A549 (cell line): ENCODE measurements at regions not wholly inside any gene's neighbourhood (a gene's known extent, or its start where the extent isn't known, plus 50 kb on each side); places are given as distances from the start of the nearest gene placed in this dataset.

Experiments used
- ATAC-seq, 2 experiments: fragments of 200-7000 bp in 1 of 2; fragments of >200 bp in 1 of 2; cut with Nextera tagmentation in 1 of 2; cut with Tn5 transposase in 1 of 2; 3 replicates each; pipeline versions ENCODE4 v1.8.0 to v1.9.1; 2018 to 2020; ENCODE audit warnings: mild to moderate bottlenecking in 1 of 2, moderate library complexity in 1 of 2
- CTCF ChIA-PET: fragments of 300-600 bp; sonication (Branson Sonifier 250); formaldehyde crosslinking; extraction: SDS; loops from one replicate; lab custom pipeline; 2021; ENCODE audit warnings: antibody characterized with exemption, inconsistent platforms; lab: Yijun Ruan, JAX
- POLR2A ChIA-PET: fragments of 350-600 bp; formaldehyde crosslinking; extraction: SDS; loops from one replicate; lab custom pipeline; 2021; ENCODE audit warnings: antibody characterized with exemption, inconsistent platforms; lab: Yijun Ruan, JAX
- DNase-seq, 2 experiments: peaks; one replicate each; pipeline versions ENCODE4 v3.0.0 to v3.0.0-alpha.2; 2011 to 2016; ENCODE audit warnings: low read depth in 1 of 2, low spot score in 1 of 2
- FAIRE-seq: peaks from 2 replicates; lab custom pipeline; 2011; peaks lifted over from hg19 to GRCh38; lab: Jason Lieb, UNC
- H3K27ac ChIP-seq, 2 experiments: fragments of >200 bp; sonication (Bioruptor Twin); formaldehyde crosslinking; 3 replicates each; pipeline ENCODE4 v1.5.1; 2016 to 2017
- H3K4me1 ChIP-seq: fragments of >200 bp; sonication (Bioruptor Twin); formaldehyde crosslinking; 3 replicates; pipeline ENCODE4 v1.6.1; 2016
- H3K4me2 ChIP-seq: fragments of >200 bp; sonication (Bioruptor Twin); formaldehyde crosslinking; 3 replicates; pipeline ENCODE4 v1.6.1; 2016
- H3K4me3 ChIP-seq: fragments of >200 bp; sonication (Bioruptor Twin); formaldehyde crosslinking; 3 replicates; pipeline ENCODE4 v1.5.1; 2016
- H3K9me3 ChIP-seq: fragments of >200 bp; sonication (Bioruptor Twin); formaldehyde crosslinking; 3 replicates; pipeline ENCODE4 v1.6.1; 2016
- BHLHE40 ChIP-seq: IDR thresholded peaks from 2 replicates; pipeline ENCODE4 v1.6.1; 2012; ENCODE audit warnings: low read depth, low read length, inconsistent platforms
- CHD2 ChIP-seq: fragments of 150-350 bp; IDR thresholded peaks from 2 replicates; pipeline ENCODE4 v1.6.1; 2014; ENCODE audit warnings: low read length; ENCODE audit not compliant: partially characterized antibody
- CHD4 ChIP-seq: fragments of 200-600 bp; sonication (generic); IDR thresholded peaks from 2 replicates; pipeline ENCODE4 v1.6.1; 2016; ENCODE audit warnings: antibody characterized with exemption, mild to moderate bottlenecking, borderline replicate concordance
- ESRRA ChIP-seq: fragments of 150-350 bp; IDR thresholded peaks from 2 replicates; pipeline ENCODE4 v1.6.1; 2014; ENCODE audit warnings: mild to moderate bottlenecking, low read length, borderline replicate concordance
- FOSB ChIP-seq: fragments of 250-450 bp; sonication (Bioruptor Pico); IDR thresholded peaks from 2 replicates; pipeline ENCODE4 v1.5.0; 2020; ENCODE audit warnings: mild to moderate bottlenecking, moderate library complexity
- FOSL2 ChIP-seq, 2 experiments: fragments of 450-650 bp in 1 of 2; fragments of >200 bp in 1 of 2; sonication (Bioruptor Twin) in 1 of 2; formaldehyde crosslinking; IDR thresholded peaks; 2 replicates each; pipeline versions ENCODE4 v1.5.0 to v1.6.1; 2016 to 2020; ENCODE audit warnings: mild to moderate bottlenecking in 1 of 2, moderate library complexity in 1 of 2
- FOXS1 ChIP-seq: fragments of 250-450 bp; sonication (Bioruptor Pico); IDR thresholded peaks from 2 replicates; pipeline ENCODE4 v1.5.0; 2020; ENCODE audit warnings: mild to moderate bottlenecking, moderate library complexity
- GATA3 ChIP-seq: IDR thresholded peaks from 2 replicates; pipeline ENCODE4 v1.6.1; 2012; ENCODE audit warnings: borderline replicate concordance
- HEYL ChIP-seq: fragments of 250-450 bp; sonication (Bioruptor Pico); IDR thresholded peaks from 2 replicates; pipeline ENCODE4 v1.8.0; 2021; ENCODE audit warnings: mild to moderate bottlenecking, moderate library complexity
- HOXA7 ChIP-seq: fragments of 250-450 bp; sonication (Bioruptor Pico); IDR thresholded peaks from 2 replicates; pipeline ENCODE4 v1.5.0; 2020; ENCODE audit warnings: mild to moderate bottlenecking, moderate library complexity
- JUNB ChIP-seq: fragments of >200 bp; sonication (Bioruptor Twin); formaldehyde crosslinking; IDR thresholded peaks from 2 replicates; pipeline ENCODE4 v1.6.1; 2016
- MAFK ChIP-seq: fragments of 450-650 bp; IDR thresholded peaks from 2 replicates; pipeline ENCODE4 v1.6.1; 2014; ENCODE audit not compliant: partially characterized antibody
- MYC ChIP-seq: IDR thresholded peaks from 2 replicates; pipeline ENCODE4 v1.6.1; 2012; ENCODE audit warnings: mild to moderate bottlenecking, inconsistent platforms, low read length, improper control_type of control experiment, borderline replicate concordance
- NFE2L2 ChIP-seq: fragments of 150-350 bp; conservative IDR thresholded peaks from 2 replicates; pipeline ENCODE4 v1.6.1; 2014; ENCODE audit warnings: low read length
- NPAS2 ChIP-seq: fragments of 250-450 bp; sonication (Bioruptor Pico); IDR thresholded peaks from 2 replicates; pipeline ENCODE4 v1.8.0; 2022; ENCODE audit warnings: mild to moderate bottlenecking, moderate library complexity, borderline replicate concordance
- POLR2A ChIP-seq: IDR thresholded peaks from 2 replicates; pipeline ENCODE4 v1.6.1; 2012; ENCODE audit warnings: mild to moderate bottlenecking, low read length
- RAD21 ChIP-seq, 2 experiments: fragments of >200 bp in 1 of 2; sonication (Bioruptor Twin) in 1 of 2; formaldehyde crosslinking in 1 of 2; IDR thresholded peaks in 1 of 2; conservative IDR thresholded peaks in 1 of 2; 2 replicates in 1 of 2; 3 replicates in 1 of 2; pipeline ENCODE4 v1.6.1; 2012 to 2018; ENCODE audit warnings: inconsistent platforms in 1 of 2
- RARB ChIP-seq: fragments of 250-450 bp; sonication (Bioruptor Pico); IDR thresholded peaks from 2 replicates; pipeline ENCODE4 v1.8.0; 2021; ENCODE audit warnings: mild to moderate bottlenecking, moderate library complexity
- RNF2 ChIP-seq: fragments of 200-600 bp; sonication (generic); IDR thresholded peaks from 2 replicates; pipeline ENCODE4 v1.6.1; 2016; ENCODE audit warnings: low read depth, mild to moderate bottlenecking, antibody characterized with exemption, moderate library complexity, borderline replicate concordance
- SMC3 ChIP-seq: fragments of >200 bp; sonication (Bioruptor Twin); formaldehyde crosslinking; IDR thresholded peaks from 3 replicates; pipeline ENCODE4 v1.6.1; 2018; ENCODE audit warnings: inconsistent platforms
- TFCP2L1 ChIP-seq: fragments of 250-450 bp; sonication (Bioruptor Pico); IDR thresholded peaks from 2 replicates; pipeline ENCODE4 v1.5.0; 2021; ENCODE audit warnings: mild to moderate bottlenecking
- ZC3H11A ChIP-seq: fragments of 450-650 bp; IDR thresholded peaks from 2 replicates; pipeline ENCODE4 v1.6.1; 2014; ENCODE audit warnings: antibody characterized with exemption, mild to moderate bottlenecking
- WGBS: methylation state at CpG from one replicate; pipeline ENCODE4 v1.1.6; 2017; ENCODE audit errors: missing lambda C conversion rate; 5-methylcytosine and 5-hydroxymethylcytosine counted together
- TF ChIP-seq, protein P1 (sequence below): IDR thresholded peaks from 2 replicates; pipeline ENCODE4 v1.6.1; 2012; ENCODE audit warnings: low read depth, borderline replicate concordance
- TF ChIP-seq, protein P2 (sequence below): fragments of 150-350 bp; IDR thresholded peaks from 2 replicates; pipeline ENCODE4 v1.6.1; 2014; ENCODE audit warnings: low read depth, mild to moderate bottlenecking, low read length
- TF ChIP-seq, protein P3 (sequence below): fragments of >200 bp; sonication (Bioruptor Twin); formaldehyde crosslinking; IDR thresholded peaks from 3 replicates; pipeline ENCODE4 v1.5.1; 2016
- TF ChIP-seq, protein P4 (sequence below): fragments of 250-450 bp; sonication (Bioruptor Pico); IDR thresholded peaks from 2 replicates; pipeline ENCODE4 v1.5.0; 2021; ENCODE audit warnings: mild to moderate bottlenecking, moderate library complexity, borderline replicate concordance

DNA sequence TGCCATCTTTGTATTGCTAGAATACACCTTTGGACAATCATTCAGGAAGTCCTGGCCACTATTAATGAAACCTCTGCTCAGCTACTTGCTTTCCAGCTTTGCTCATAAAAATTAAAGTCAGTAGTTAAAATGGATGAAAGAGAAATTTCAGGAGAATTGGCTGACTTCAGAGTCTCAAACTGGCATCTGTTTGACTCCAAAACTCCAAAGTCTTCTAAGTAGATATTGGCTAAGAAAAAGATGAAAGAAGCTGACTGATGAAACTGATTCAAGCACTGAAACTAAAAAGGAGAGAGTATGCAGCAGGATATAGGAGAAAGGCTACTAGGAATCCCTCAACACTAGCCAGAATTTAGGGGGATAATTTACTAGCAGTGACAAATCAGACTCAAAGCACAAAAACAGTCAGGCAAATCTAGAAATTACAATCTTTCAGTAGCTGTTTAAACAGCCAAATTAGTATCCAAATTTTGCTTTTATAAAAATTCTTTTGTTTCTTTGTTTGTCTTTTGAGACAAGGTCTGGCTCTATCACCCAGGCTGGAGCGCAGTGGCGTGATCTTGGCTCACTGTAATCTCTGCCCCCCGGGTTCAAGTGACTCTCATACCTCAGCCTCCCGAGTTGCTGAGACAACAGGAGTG lies 52.1 kb upstream of the DTNA start:
- Histone ChIP-seq H3K4me3 (no peak overlapping the region), H3K4me2 (no peak overlapping the region), H3K4me1 (peaks cover 4% of the 10 kb centered on the region; the same call in 2 of the 3 replicates), H3K9me3 (no peaks in the 10 kb centered on the region), H3K27ac (no peak overlapping the region)
- TF ChIP-seq ZC3H11A (no peak), ESRRA (no peak), BHLHE40 (no peak), GATA3 (no peak), CHD4 (no peak), FOXS1 (CRISPR knock-in tag) (no peak), MAFK (no peak), HEYL (CRISPR knock-in tag) (no peak), SMC3 (no peak), JUNB (no peak), NPAS2 (CRISPR knock-in tag) (no peak), POLR2A (no peak), TFCP2L1 (CRISPR knock-in tag) (no peak), HOXA7 (CRISPR knock-in tag) (no peak), RNF2 (no peak)
- TF ChIP-seq, protein P1, sequence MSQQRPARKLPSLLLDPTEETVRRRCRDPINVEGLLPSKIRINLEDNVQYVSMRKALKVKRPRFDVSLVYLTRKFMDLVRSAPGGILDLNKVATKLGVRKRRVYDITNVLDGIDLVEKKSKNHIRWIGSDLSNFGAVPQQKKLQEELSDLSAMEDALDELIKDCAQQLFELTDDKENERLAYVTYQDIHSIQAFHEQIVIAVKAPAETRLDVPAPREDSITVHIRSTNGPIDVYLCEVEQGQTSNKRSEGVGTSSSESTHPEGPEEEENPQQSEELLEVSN, result no peak
- TF ChIP-seq, protein P2, sequence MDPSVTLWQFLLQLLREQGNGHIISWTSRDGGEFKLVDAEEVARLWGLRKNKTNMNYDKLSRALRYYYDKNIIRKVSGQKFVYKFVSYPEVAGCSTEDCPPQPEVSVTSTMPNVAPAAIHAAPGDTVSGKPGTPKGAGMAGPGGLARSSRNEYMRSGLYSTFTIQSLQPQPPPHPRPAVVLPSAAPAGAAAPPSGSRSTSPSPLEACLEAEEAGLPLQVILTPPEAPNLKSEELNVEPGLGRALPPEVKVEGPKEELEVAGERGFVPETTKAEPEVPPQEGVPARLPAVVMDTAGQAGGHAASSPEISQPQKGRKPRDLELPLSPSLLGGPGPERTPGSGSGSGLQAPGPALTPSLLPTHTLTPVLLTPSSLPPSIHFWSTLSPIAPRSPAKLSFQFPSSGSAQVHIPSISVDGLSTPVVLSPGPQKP, result no peak
- TF ChIP-seq, protein P3, sequence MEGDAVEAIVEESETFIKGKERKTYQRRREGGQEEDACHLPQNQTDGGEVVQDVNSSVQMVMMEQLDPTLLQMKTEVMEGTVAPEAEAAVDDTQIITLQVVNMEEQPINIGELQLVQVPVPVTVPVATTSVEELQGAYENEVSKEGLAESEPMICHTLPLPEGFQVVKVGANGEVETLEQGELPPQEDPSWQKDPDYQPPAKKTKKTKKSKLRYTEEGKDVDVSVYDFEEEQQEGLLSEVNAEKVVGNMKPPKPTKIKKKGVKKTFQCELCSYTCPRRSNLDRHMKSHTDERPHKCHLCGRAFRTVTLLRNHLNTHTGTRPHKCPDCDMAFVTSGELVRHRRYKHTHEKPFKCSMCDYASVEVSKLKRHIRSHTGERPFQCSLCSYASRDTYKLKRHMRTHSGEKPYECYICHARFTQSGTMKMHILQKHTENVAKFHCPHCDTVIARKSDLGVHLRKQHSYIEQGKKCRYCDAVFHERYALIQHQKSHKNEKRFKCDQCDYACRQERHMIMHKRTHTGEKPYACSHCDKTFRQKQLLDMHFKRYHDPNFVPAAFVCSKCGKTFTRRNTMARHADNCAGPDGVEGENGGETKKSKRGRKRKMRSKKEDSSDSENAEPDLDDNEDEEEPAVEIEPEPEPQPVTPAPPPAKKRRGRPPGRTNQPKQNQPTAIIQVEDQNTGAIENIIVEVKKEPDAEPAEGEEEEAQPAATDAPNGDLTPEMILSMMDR, result no peak
- DNase-seq (no peak), ATAC-seq (no peak), FAIRE-seq (no peak)
- CTCF ChIA-PET, result no interaction called here
- POLR2A ChIA-PET, result no interaction called here
- 54% methylated on average over 4 of the region's 4 CpGs for WGBS

DNA sequence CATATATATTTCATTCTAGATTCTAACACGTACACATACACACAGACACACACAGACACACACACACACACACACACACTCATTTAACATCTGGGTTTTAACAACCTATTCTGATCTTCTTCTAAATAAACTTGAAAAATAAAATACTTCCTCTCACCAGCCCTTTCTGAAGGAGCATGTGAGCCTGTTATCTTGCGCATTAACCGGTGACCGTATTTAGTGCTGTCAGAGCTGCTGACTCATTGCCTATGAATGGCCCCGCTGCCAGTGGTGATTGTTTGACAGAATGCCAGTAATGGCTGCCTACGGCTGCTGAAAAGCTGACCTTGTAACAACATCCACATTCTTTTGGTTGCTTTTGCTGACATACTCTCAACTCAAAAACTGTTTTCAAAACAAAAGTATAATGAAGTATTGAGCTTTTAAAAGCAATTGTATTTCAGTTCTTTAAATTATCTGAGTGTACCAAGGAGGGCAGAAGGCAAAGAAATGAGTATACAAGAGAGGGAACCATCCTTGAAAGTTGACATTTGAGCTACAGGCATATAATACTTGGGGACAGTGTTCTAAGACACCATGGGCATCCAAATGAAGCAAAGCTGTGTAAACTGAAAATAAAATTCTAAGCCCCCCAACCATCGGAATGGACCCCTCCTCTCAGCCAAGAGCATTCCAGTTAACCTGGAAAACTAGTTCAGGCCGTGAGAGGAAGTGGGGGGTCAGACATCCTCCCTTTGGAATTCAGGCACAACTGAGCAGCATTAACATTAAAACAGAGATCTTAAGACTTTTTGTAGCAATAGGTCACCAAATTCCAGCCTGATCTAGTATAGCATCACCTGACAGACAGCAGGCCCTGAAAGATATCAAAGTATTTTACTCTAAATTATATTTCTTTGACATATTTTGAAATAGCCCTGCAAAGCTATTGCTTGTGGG lies 50.2 kb upstream of the DTNA start:
- peak; percentile 82 to 84 for ATAC-seq
- TF ChIP-seq, protein P4, sequence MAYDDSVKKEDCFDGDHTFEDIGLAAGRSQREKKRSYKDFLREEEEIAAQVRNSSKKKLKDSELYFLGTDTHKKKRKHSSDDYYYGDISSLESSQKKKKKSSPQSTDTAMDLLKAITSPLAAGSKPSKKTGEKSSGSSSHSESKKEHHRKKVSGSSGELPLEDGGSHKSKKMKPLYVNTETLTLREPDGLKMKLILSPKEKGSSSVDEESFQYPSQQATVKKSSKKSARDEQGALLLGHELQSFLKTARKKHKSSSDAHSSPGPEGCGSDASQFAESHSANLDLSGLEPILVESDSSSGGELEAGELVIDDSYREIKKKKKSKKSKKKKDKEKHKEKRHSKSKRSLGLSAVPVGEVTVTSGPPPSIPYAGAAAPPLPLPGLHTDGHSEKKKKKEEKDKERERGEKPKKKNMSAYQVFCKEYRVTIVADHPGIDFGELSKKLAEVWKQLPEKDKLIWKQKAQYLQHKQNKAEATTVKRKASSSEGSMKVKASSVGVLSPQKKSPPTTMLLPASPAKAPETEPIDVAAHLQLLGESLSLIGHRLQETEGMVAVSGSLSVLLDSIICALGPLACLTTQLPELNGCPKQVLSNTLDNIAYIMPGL, result no peak
- no peak for TF ChIP-seq CHD2
- no peak for TF ChIP-seq FOSL2 (IDR thresholded peaks at IDR 0.05)
- TF ChIP-seq FOSL2 (CRISPR knock-in tag; IDR thresholded peaks at IDR 0.05), result peak; percentile 60
- TF ChIP-seq FOSB, result no peak
- TF ChIP-seq MYC, result no peak
- TF ChIP-seq HEYL (CRISPR knock-in tag), result no peak
- TF ChIP-seq MAFK, result peak; percentile 45
- TF ChIP-seq NFE2L2, result no peak
- no peak for TF ChIP-seq RARB
- no peak for TF ChIP-seq RAD21 (conservative IDR thresholded peaks at IDR 0.05 in 1 of 2, IDR thresholded peaks at IDR 0.05 in 1 of 2)
- no peak for TF ChIP-seq BHLHE40
- TF ChIP-seq, protein P1, result no peak
- no peak for TF ChIP-seq JUNB
- WGBS, result 28% methylated on average over 7 of the region's 8 CpGs
- FAIRE-seq, result no peak
- peak; percentile 33 to 63 for DNase-seq
- Histone ChIP-seq H3K9me3 (no peaks in the 10 kb centered on the region), H3K4me3 (no peak overlapping the region), H3K4me2 (peak overlapping the region; percentile 57), H3K4me1 (peaks cover 4% of the 10 kb centered on the region; the same call in 2 of the 3 replicates), H3K27ac (0 out of 6 replicates have a peak overlapping the region, but pooled peaks of 1 of the 2 experiments have one; percentile 24)
- ChIA-PET POLR2A (no interaction called here), CTCF (interaction anchor here (1.3 to 3.8 kb wide), 8 partner anchors 10 to 126 kb away, joined by 3 to 48 read pairs (median 5); no protein-coding TSS in a partner anchor)
